MM.1S (cell line): ENCODE measurements at regions not wholly inside any gene's neighbourhood (a gene's known extent, or its start where the extent isn't known, plus 50 kb on each side); places are given as distances from the start of the nearest gene placed in this dataset.

Source experiments
- CTCF ChIP-seq: fragments of 300-600 bp; sonication (generic); IDR thresholded peaks from 2 replicates; pipeline ENCODE4 v1.5.1; 2016; ENCODE audit warnings: antibody characterized with exemption, low read length, mixed read lengths
- EZH2 ChIP-seq: fragments of 300-600 bp; sonication (generic); optimal IDR thresholded peaks from 2 replicates; pipeline ENCODE3; 2017; ENCODE audit warnings: low read depth, mild to moderate bottlenecking, antibody characterized with exemption, low read length, mixed read lengths

GRCh38 chr1:83067954-83068353, 931.0 kb downstream of the TTLL7 start:
- TF ChIP-seq CTCF (no peak), EZH2 (no peak)
